Upper lobe of left lung (tissue), 6 donors: ENCODE measurements at regions not wholly inside any gene's neighbourhood (a gene's known extent, or its start where the extent isn't known, plus 50 kb on each side); places are given as distances from the start of the nearest gene placed in this dataset.

Experiments used
- ATAC-seq, 2 donors: fragments of 200-7000 bp; cut with Tn5 transposase; one replicate each; pipeline ENCODE4 v1.9.1; 2022; ENCODE audit warnings: mild to moderate bottlenecking in 2 of 2, moderate library complexity in 2 of 2; ENCODE audit not compliant: low FRiP score in 2 of 2
- DNase-seq, 2 donors: peaks; one replicate each; pipeline ENCODE4 v3.0.0-alpha.2; 2019 to 2020
- H3K27ac ChIP-seq, 4 donors: fragments of 200-600 bp; sonication (generic); one replicate each; pipeline ENCODE4 v1.5.1; 2016 to 2019
- H3K27me3 ChIP-seq, 4 donors: fragments of 200-600 bp; sonication (generic); one replicate each; pipeline ENCODE4 v1.5.1; 2017 to 2019
- H3K36me3 ChIP-seq, 4 donors: fragments of 200-600 bp; sonication (generic); one replicate each; pipeline ENCODE4 v1.5.1; 2016 to 2019
- H3K4me1 ChIP-seq, 4 donors: fragments of 200-600 bp; sonication (generic); one replicate each; pipeline ENCODE4 v1.5.1; 2018 to 2019
- H3K4me3 ChIP-seq, 4 donors: fragments of 200-600 bp; sonication (generic); one replicate each; pipeline ENCODE4 v1.5.1; 2017 to 2019; ENCODE audit warnings: mild to moderate bottlenecking in 2 of 4, moderate library complexity in 1 of 4
- H3K9me3 ChIP-seq, 4 donors: fragments of 200-600 bp; sonication (generic); one replicate each; pipeline ENCODE4 v1.5.1; 2018 to 2019
- CTCF ChIP-seq, 6 experiments: fragments of 450-650 bp in 4 of 6; fragments of 200-600 bp in 2 of 6; sonication (generic) in 2 of 6; IDR thresholded peaks; one replicate each; pipeline ENCODE4 v1.5.1; 2016 to 2019; ENCODE audit warnings: antibody characterized with exemption in 6 of 6
- EP300 ChIP-seq, 4 donors: sonication (generic); formaldehyde crosslinking; IDR thresholded peaks; one replicate each; pipeline ENCODE4 v1.5.1; 2017; ENCODE audit warnings: antibody characterized with exemption in 4 of 4, control low read depth in 2 of 4
- POLR2A ChIP-seq, 4 donors: fragments of 450-650 bp; IDR thresholded peaks; one replicate each; pipeline ENCODE4 v1.5.1; 2016 to 2017; ENCODE audit warnings: antibody characterized with exemption in 4 of 4, mild to moderate bottlenecking in 2 of 4
- POLR2AphosphoS5 ChIP-seq, 2 donors: sonication (generic); formaldehyde crosslinking; IDR thresholded peaks; one replicate each; pipeline ENCODE4 v1.5.1; 2017; ENCODE audit warnings: antibody characterized with exemption in 2 of 2
- WGBS, 2 donors: methylation state at CpG; one replicate each; pipeline ENCODE4 v1.1.5; 2017 to 2018; 5-methylcytosine and 5-hydroxymethylcytosine counted together
- donor health status: DM: no; HTN: no; CAD: no; lungs with moderate emphysema.
- donor health status: DM: no; HTN: yes; CAD: no; lungs with severe emphysema.

GRCh38 chr6:792662-793061 is 99.7 kb upstream of the EXOC2 start:
- Histone ChIP-seq H3K27ac (no peak overlapping the region), H3K4me3 (no peak overlapping the region), H3K36me3 (no peaks in the 10 kb centered on the region), H3K27me3 (peaks cover 0 to 2% (median 0%) of the 10 kb centered on the region in 4 donors), H3K9me3 (no peaks in the 10 kb centered on the region), H3K4me1 (no peaks in the 10 kb centered on the region)
- no peak for ATAC-seq
- TF ChIP-seq EP300 (IDR thresholded peaks at IDR 0.05) (no peak), POLR2AphosphoS5 (IDR thresholded peaks at IDR 0.05) (no peak), CTCF (IDR thresholded peaks at IDR 0.05) (no peak), POLR2A (IDR thresholded peaks at IDR 0.05) (no peak)
- DNase-seq, result no peak
- WGBS, 2 donors, result 71% methylated on average over 11 of the region's 11 CpGs

GRCh38 chr6:788058-788457 is 95.1 kb upstream of the EXOC2 start:
- 48 to 67% methylated on average over 8 of the region's 8 CpGs for WGBS, 2 donors
- Histone ChIP-seq H3K4me1 (no peaks in the 10 kb centered on the region), H3K36me3 (no peaks in the 10 kb centered on the region), H3K9me3 (no peaks in the 10 kb centered on the region), H3K27ac (no peak overlapping the region), H3K27me3 (no peaks in the 10 kb centered on the region), H3K4me3 (no peak overlapping the region)
- TF ChIP-seq CTCF (IDR thresholded peaks at IDR 0.05) (no peak), EP300 (IDR thresholded peaks at IDR 0.05) (no peak), POLR2A (IDR thresholded peaks at IDR 0.05) (no peak), POLR2AphosphoS5 (IDR thresholded peaks at IDR 0.05) (no peak)
- ATAC-seq (no peak), DNase-seq (no peak)

GRCh38 chr6:786946-787763 is 94.2 kb upstream of the EXOC2 start:
- ATAC-seq, result no peak
- TF ChIP-seq POLR2AphosphoS5 (IDR thresholded peaks at IDR 0.05), result no peak
- no peak for TF ChIP-seq POLR2A (IDR thresholded peaks at IDR 0.05)
- peak in 5 of 6 experiments; percentile 11 to 48 (median 21) for TF ChIP-seq CTCF (IDR thresholded peaks at IDR 0.05)
- TF ChIP-seq EP300 (IDR thresholded peaks at IDR 0.05), result no peak
- Histone ChIP-seq H3K27ac (no peak overlapping the region), H3K27me3 (no peaks in the 10 kb centered on the region), H3K9me3 (no peaks in the 10 kb centered on the region), H3K36me3 (no peaks in the 10 kb centered on the region), H3K4me1 (no peaks in the 10 kb centered on the region), H3K4me3 (no peak overlapping the region)
- DNase-seq, result no peak
- 75 to 76% methylated on average over 12 of the region's 12 CpGs for WGBS, 2 donors

- Histone ChIP-seq H3K9me3 (no peaks in the 10 kb centered on the region), H3K27ac (no peak overlapping the region), H3K4me1 (no peaks in the 10 kb centered on the region), H3K4me3 (no peak overlapping the region), H3K36me3 (no peaks in the 10 kb centered on the region), H3K27me3 (no peaks in the 10 kb centered on the region)
- WGBS, 2 donors, result 87% methylated on average over 9 of the region's 9 CpGs
- DNase-seq (no peak), ATAC-seq (no peak)
- TF ChIP-seq POLR2AphosphoS5 (IDR thresholded peaks at IDR 0.05) (no peak), EP300 (IDR thresholded peaks at IDR 0.05) (no peak), CTCF (IDR thresholded peaks at IDR 0.05) (no peak)
Observed at GRCh38 chr6:783966-784735, 91.2 kb upstream of the EXOC2 start.
